Coronary artery (tissue), 2 donors: ENCODE measurements at regions not wholly inside any gene's neighbourhood (a gene's known extent, or its start where the extent isn't known, plus 50 kb on each side); places are given as distances from the start of the nearest gene placed in this dataset.
"Not testable (repeated sequence)": the region's sequence is repeated elsewhere in the genome, so short reads cannot be mapped to it uniquely, and the experiment has no call there.

Experiments
- DNase-seq: peaks from one replicate; pipeline ENCODE4 v3.0.0-alpha.2; 2017; ENCODE audit warnings: low spot score
- H3K27ac ChIP-seq, 2 donors: fragments of 200-600 bp; sonication (generic); one replicate each; pipeline ENCODE4 v1.5.1; 2016 to 2019
- H3K4me3 ChIP-seq: fragments of 200-600 bp; sonication (generic); 2 replicates; pipeline ENCODE4 v1.5.1; 2016; ENCODE audit warnings: mild to moderate bottlenecking, moderate library complexity
- CTCF ChIP-seq: fragments of 200-600 bp; sonication (generic); IDR thresholded peaks from one replicate; pipeline ENCODE4 v1.5.1; 2019; ENCODE audit warnings: antibody characterized with exemption

- no peak overlapping the region for H3K27ac ChIP-seq
- no peak for TF ChIP-seq CTCF
- no peak for DNase-seq
- H3K4me3 ChIP-seq = no peak overlapping the region
Observed at GRCh38 chr6:48611332-48611731, 500.3 kb upstream of the PTCHD4 start.

- no peak for DNase-seq
- Histone ChIP-seq H3K27ac (no peak overlapping the region), H3K4me3 (no peak overlapping the region)
- TF ChIP-seq CTCF = no peak
Observed at GRCh38 chr6:48610846-48611245, 499.8 kb upstream of the PTCHD4 start.

GRCh38 chr6:48606618-48607017, 495.6 kb upstream of the PTCHD4 start:
- no peak for TF ChIP-seq CTCF
- Histone ChIP-seq H3K27ac (no peak overlapping the region), H3K4me3 (no peak overlapping the region)
- DNase-seq = no peak

GRCh38 chr6:48597951-48598350, 487.0 kb upstream of the PTCHD4 start:
- no peak for DNase-seq
- H3K4me3 ChIP-seq = no peak overlapping the region
- H3K27ac ChIP-seq = no peak overlapping the region
- TF ChIP-seq CTCF = no peak

- DNase-seq = no peak
- Histone ChIP-seq H3K4me3 (no peak overlapping the region), H3K27ac (no peak overlapping the region)
- no peak for TF ChIP-seq CTCF
Observed at GRCh38 chr6:48596830-48597229, 485.8 kb upstream of the PTCHD4 start.

GRCh38 chr6:48591158-48591557, 480.2 kb upstream of the PTCHD4 start:
- not testable (repeated sequence) for DNase-seq, H3K4me3 ChIP-seq, H3K27ac ChIP-seq

- no peak for DNase-seq
- Histone ChIP-seq H3K27ac (no peak overlapping the region), H3K4me3 (no peak overlapping the region)
- TF ChIP-seq CTCF = no peak
Observed at GRCh38 chr6:48584846-48585245, 473.8 kb upstream of the PTCHD4 start.

- Histone ChIP-seq H3K4me3 (no peak overlapping the region), H3K27ac (no peak overlapping the region)
- TF ChIP-seq CTCF = no peak
- DNase-seq = no peak
Observed at GRCh38 chr6:48570656-48571055, 459.7 kb upstream of the PTCHD4 start.
